ENCODE measurements at regions not wholly inside any gene's neighbourhood (a gene's known extent, or its start where the extent isn't known, plus 50 kb on each side); places are given as distances from the start of the nearest gene placed in this dataset.

- TF ChIP-seq TSHZ2 (CRISPR knock-in tag; IDR thresholded peaks at IDR 0.05): no peak
- no peak for TF ChIP-seq ARNTL (CRISPR knock-in tag; IDR thresholded peaks at IDR 0.05; ENCODE audit: borderline replicate concordance, low read depth)
- no peak for TF ChIP-seq ISL1 (CRISPR knock-in tag; IDR thresholded peaks at IDR 0.05)
- TF ChIP-seq GLIS3 (CRISPR knock-in tag; IDR thresholded peaks at IDR 0.05): no peak
- no peak for TF ChIP-seq OSR1 (CRISPR knock-in tag; IDR thresholded peaks at IDR 0.05)
- TF ChIP-seq TCF4 (CRISPR knock-in tag; IDR thresholded peaks at IDR 0.05; ENCODE audit: borderline replicate concordance): no peak
- TF ChIP-seq SNAI2 (CRISPR knock-in tag; IDR thresholded peaks at IDR 0.05): no peak
Measured at GRCh38 chr22:19578180-19579004, 54.2 kb upstream of the CLDN5 start (continued).

- ATAC-seq: no peak
- no peak for TF ChIP-seq ZNF8 (CRISPR knock-in tag; IDR thresholded peaks at IDR 0.05)
- TF ChIP-seq SNAI2 (CRISPR knock-in tag; IDR thresholded peaks at IDR 0.05): no peak
- no peak for TF ChIP-seq CSDC2 (CRISPR knock-in tag; IDR thresholded peaks at IDR 0.05)
- TF ChIP-seq ISL1 (CRISPR knock-in tag; IDR thresholded peaks at IDR 0.05): no peak
- no peak for TF ChIP-seq TCF4 (CRISPR knock-in tag; IDR thresholded peaks at IDR 0.05; ENCODE audit: borderline replicate concordance)
- TF ChIP-seq OSR1 (CRISPR knock-in tag; IDR thresholded peaks at IDR 0.05): no peak
Measured at GRCh38 chr22:19579115-19579811, 55.1 kb upstream of the CLDN5 start.

- no peak for ATAC-seq
- TF ChIP-seq OSR1 (CRISPR knock-in tag; IDR thresholded peaks at IDR 0.05) (no peak), GLIS3 (CRISPR knock-in tag; IDR thresholded peaks at IDR 0.05) (no peak), ZNF565 (CRISPR knock-in tag; conservative IDR thresholded peaks at IDR 0.05; ENCODE audit: low read depth) (no peak), ZFP3 (CRISPR knock-in tag; IDR thresholded peaks at IDR 0.05) (no peak), PPARA (CRISPR knock-in tag; IDR thresholded peaks at IDR 0.05; ENCODE audit: borderline replicate concordance) (no peak), CSRNP3 (CRISPR knock-in tag; IDR thresholded peaks at IDR 0.05) (no peak), POU6F1 (CRISPR knock-in tag; IDR thresholded peaks at IDR 0.05; ENCODE audit: borderline replicate concordance, low read depth) (no peak), ESRRG (CRISPR knock-in tag; IDR thresholded peaks at IDR 0.05) (no peak), ZNF70 (CRISPR knock-in tag; IDR thresholded peaks at IDR 0.05) (no peak), ZNF8 (CRISPR knock-in tag; IDR thresholded peaks at IDR 0.05) (no peak), CSDC2 (CRISPR knock-in tag; IDR thresholded peaks at IDR 0.05) (no peak), PATZ1 (CRISPR knock-in tag; IDR thresholded peaks at IDR 0.05; ENCODE audit: borderline replicate concordance) (no peak), CREB5 (CRISPR knock-in tag; IDR thresholded peaks at IDR 0.05; ENCODE audit: low read depth) (no peak), RARB (CRISPR knock-in tag; IDR thresholded peaks at IDR 0.05) (no peak), BACH2 (CRISPR knock-in tag; IDR thresholded peaks at IDR 0.05; ENCODE audit: borderline replicate concordance) (no peak), TSHZ2 (CRISPR knock-in tag; IDR thresholded peaks at IDR 0.05) (no peak)
Measured at GRCh38 chr22:19579880-19580279, 55.7 kb upstream of the CLDN5 start.

Measured in SK-N-SH treated with all-trans-retinoic acid at 6 μM for 48 hours (cell line).